ENCODE measurements at regions not wholly inside any gene's neighbourhood (a gene's known extent, or its start where the extent isn't known, plus 50 kb on each side); places are given as distances from the start of the nearest gene placed in this dataset.

DNA sequence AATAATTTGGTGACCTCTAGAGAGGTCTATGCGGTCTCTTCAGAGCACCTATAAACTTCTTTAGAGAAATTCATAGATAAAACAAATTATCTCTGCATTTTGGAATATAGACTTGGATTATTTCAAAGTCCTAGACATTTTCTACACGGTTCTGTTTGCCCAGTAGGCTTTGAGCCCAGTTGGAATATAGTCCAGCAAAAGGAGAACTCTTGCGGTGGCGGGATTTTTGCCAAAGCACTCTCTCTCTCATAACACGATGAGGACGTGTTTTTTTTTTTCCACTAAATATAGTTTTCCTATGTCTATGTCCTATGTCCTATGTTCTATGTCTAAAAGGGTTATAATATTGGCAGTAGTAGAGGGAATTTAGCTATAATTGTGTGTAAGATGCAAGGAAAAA, 164.9 kb upstream of the AGR3 start:
- no peak for TF ChIP-seq POLR2A (IDR thresholded peaks at IDR 0.05)
- TF ChIP-seq EP300 (IDR thresholded peaks at IDR 0.05): no peak
- TF ChIP-seq, protein P1, sequence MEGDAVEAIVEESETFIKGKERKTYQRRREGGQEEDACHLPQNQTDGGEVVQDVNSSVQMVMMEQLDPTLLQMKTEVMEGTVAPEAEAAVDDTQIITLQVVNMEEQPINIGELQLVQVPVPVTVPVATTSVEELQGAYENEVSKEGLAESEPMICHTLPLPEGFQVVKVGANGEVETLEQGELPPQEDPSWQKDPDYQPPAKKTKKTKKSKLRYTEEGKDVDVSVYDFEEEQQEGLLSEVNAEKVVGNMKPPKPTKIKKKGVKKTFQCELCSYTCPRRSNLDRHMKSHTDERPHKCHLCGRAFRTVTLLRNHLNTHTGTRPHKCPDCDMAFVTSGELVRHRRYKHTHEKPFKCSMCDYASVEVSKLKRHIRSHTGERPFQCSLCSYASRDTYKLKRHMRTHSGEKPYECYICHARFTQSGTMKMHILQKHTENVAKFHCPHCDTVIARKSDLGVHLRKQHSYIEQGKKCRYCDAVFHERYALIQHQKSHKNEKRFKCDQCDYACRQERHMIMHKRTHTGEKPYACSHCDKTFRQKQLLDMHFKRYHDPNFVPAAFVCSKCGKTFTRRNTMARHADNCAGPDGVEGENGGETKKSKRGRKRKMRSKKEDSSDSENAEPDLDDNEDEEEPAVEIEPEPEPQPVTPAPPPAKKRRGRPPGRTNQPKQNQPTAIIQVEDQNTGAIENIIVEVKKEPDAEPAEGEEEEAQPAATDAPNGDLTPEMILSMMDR (IDR thresholded peaks at IDR 0.05): no peak
